ENCODE measurements at regions not wholly inside any gene's neighbourhood (a gene's known extent, or its start where the extent isn't known, plus 50 kb on each side); places are given as distances from the start of the nearest gene placed in this dataset.

GRCh38 chr10:61558188-61558587, 104.5 kb upstream of the CABCOCO1 start:
- TF ChIP-seq POLR2A (IDR thresholded peaks at IDR 0.05; ENCODE audit: control extremely low read depth in 1 of 2, low read depth in 2 of 2, low read length in 2 of 2) (no peak), CTCF (IDR thresholded peaks at IDR 0.05; ENCODE audit: control extremely low read depth in 1 of 3, insufficient read depth in 1 of 3, low read depth in 1 of 3, low read length in 3 of 3) (no peak), HDAC2 (IDR thresholded peaks at IDR 0.05; ENCODE audit: borderline replicate concordance in 1 of 2, low read depth in 2 of 2, low read length in 2 of 2) (no peak), HDAC6 (IDR thresholded peaks at IDR 0.05; ENCODE audit: low read depth, low read length) (no peak), ZNF274 (IDR thresholded peaks at IDR 0.05; ENCODE audit: borderline replicate concordance, extremely low read depth, low read length) (no peak)

Data from H1 (cell line).